Activated CD8-positive, alpha-beta memory T cell treated with anti-CD3 and anti-CD28 coated beads for 1 hour (primary cell): ENCODE measurements at regions not wholly inside any gene's neighbourhood (a gene's known extent, or its start where the extent isn't known, plus 50 kb on each side); places are given as distances from the start of the nearest gene placed in this dataset.
"Not testable (repeated sequence)": the region's sequence is repeated elsewhere in the genome, so short reads cannot be mapped to it uniquely, and the experiment has no call there.

ENCODE experiments used
- DNase-seq, 2 donors: peaks; one replicate each; pipeline ENCODE4 v3.0.0-alpha.2; 2020; ENCODE audit warnings: low read depth in 1 of 2; ENCODE audit errors: extremely low read depth in 1 of 2

- DNase-seq: no peak
Measured at GRCh38 chr3:70658513-70659310, 346.3 kb upstream of the MDFIC2 start.

GRCh38 chr3:70657454-70657853 lies 345.0 kb upstream of the MDFIC2 start:
- no peak for DNase-seq

- no peak for DNase-seq
Measured at GRCh38 chr3:70647823-70648222, 335.4 kb upstream of the MDFIC2 start.

- no peak for DNase-seq
Measured at GRCh38 chr3:70647094-70647493, 334.7 kb upstream of the MDFIC2 start.

- no peak for DNase-seq
Measured at GRCh38 chr3:70646635-70647034, 334.2 kb upstream of the MDFIC2 start.

GRCh38 chr3:70640481-70640880 lies 328.0 kb upstream of the MDFIC2 start:
- no peak for DNase-seq

GRCh38 chr3:70635301-70635700 lies 322.9 kb upstream of the MDFIC2 start:
- no peak for DNase-seq

- DNase-seq: no peak
Measured at GRCh38 chr3:70631716-70632307, 319.4 kb upstream of the MDFIC2 start.

- DNase-seq: no peak
Measured at GRCh38 chr3:70621451-70621850, 309.0 kb upstream of the MDFIC2 start.

- no peak for DNase-seq
Measured at GRCh38 chr3:70620956-70621355, 308.5 kb upstream of the MDFIC2 start.

- DNase-seq: no peak
Measured at GRCh38 chr3:70620367-70620766, 307.9 kb upstream of the MDFIC2 start.

- no peak for DNase-seq
Measured at GRCh38 chr3:70618151-70618550, 305.7 kb upstream of the MDFIC2 start.

GRCh38 chr3:70617349-70617748 lies 304.9 kb upstream of the MDFIC2 start:
- DNase-seq: not testable (repeated sequence)

GRCh38 chr3:70615286-70615685 lies 302.8 kb upstream of the MDFIC2 start:
- no peak for DNase-seq

- DNase-seq: no peak
Measured at GRCh38 chr3:70614111-70614510, 301.7 kb upstream of the MDFIC2 start.

GRCh38 chr3:70612920-70613319 lies 300.5 kb upstream of the MDFIC2 start:
- no peak for DNase-seq

GRCh38 chr3:70611667-70612277 lies 299.3 kb upstream of the MDFIC2 start:
- DNase-seq: not testable (repeated sequence)

GRCh38 chr3:70608434-70608833 lies 296.0 kb upstream of the MDFIC2 start:
- DNase-seq: no peak

GRCh38 chr3:70607469-70607868 lies 295.0 kb upstream of the MDFIC2 start:
- no peak for DNase-seq

GRCh38 chr3:70606018-70606417 lies 293.6 kb upstream of the MDFIC2 start:
- DNase-seq: no peak

- DNase-seq: no peak
Measured at GRCh38 chr3:70603103-70603502, 290.7 kb upstream of the MDFIC2 start.

GRCh38 chr3:70597312-70597711 lies 284.9 kb upstream of the MDFIC2 start:
- DNase-seq: no peak
